NCI-H2227 (cell line): ENCODE measurements at regions not wholly inside any gene's neighbourhood (a gene's known extent, or its start where the extent isn't known, plus 50 kb on each side); places are given as distances from the start of the nearest gene placed in this dataset.
"Not testable (repeated sequence)": the region's sequence is repeated elsewhere in the genome, so short reads cannot be mapped to it uniquely, and the experiment has no call there.

Experiments
- DNase-seq: peaks from one replicate; lab custom pipeline; 2025; ENCODE audit not compliant: unreplicated experiment; lab: John Stamatoyannopoulos, UW

DNA sequence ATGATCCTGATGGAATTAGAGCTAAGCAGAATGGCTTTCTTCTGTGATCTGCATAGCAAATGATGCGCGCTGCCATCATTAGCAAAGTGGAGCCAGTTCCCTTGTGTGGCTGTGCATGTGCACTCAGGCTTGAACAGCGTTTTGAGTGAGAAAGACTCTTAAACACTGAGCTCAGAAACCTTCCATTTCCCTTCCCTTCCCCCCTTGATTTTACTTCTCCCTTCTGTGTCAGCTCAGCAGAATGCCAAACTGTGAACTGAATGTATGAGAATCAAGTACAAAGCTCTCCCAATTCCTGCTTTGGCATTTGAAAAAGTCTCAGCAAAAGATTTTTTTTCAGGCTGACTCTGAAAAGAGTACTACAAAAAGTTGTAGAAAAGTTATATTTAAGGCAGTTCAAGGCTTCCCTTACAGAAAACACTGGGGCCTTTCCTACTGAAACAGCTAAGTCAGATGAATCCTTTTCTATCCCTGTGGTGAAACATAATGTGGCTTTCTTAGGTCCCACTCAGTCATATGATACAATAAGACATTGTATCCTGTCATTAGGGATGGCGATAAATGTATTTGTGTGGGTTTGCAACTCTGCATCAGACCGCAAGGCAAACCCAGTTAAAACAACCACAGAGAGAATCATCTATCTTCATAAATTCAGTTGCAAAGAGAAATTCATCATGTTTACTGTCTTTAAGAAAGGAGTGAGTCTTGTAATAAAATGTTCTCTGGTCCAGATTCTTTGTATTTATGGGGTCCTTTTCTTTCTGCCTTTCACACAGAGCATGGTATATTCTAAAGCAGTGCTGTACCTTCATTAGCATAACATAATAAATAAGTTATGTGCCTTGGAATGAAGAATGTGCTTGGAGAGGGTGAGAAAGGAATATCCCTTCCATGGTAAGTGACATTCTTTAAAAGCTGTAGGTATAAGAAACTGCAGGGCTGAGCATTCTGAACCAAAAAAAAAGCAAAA is 222.6 kb downstream of the CAAP1 start:
- no peak for DNase-seq

DNA sequence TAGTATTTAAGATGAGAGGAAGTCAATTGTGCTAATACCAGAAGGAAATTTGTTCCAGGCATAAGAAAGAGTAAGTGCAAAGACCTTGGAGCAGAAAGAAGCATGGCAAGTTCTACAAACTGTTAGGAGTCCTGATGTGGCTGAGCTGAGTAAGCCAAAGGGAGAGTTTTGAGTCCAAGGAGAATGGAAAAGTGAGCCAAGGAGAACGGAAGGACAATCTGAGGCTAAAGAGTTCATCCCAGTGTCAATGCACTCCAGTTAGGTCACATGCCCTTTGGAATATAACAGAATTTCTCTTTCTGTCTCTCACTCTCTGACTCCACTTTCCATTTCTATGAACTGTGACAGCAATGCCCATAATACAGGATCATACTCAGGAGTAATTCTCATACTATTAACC is 224.7 kb downstream of the CAAP1 start:
- no peak for DNase-seq

DNA sequence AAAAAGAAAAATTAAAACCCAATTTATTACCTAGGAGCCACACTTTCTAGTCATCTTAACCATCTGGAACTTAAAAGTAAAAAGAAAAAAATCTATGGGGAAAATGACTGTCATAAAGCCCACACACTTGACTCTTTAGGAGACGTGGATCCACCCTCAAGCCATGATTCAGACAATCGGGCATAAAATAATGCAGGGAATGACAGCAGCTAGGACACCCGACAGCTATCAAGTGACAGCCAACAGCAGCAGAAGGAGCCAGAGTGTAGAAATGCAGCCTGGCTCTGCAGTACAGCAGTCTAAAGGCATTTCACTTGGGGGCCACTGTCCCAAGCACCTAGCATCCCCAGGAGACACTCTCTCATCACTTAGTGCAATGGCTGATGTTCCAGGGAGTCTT is 226.9 kb downstream of the CAAP1 start:
- DNase-seq, result no peak

DNA sequence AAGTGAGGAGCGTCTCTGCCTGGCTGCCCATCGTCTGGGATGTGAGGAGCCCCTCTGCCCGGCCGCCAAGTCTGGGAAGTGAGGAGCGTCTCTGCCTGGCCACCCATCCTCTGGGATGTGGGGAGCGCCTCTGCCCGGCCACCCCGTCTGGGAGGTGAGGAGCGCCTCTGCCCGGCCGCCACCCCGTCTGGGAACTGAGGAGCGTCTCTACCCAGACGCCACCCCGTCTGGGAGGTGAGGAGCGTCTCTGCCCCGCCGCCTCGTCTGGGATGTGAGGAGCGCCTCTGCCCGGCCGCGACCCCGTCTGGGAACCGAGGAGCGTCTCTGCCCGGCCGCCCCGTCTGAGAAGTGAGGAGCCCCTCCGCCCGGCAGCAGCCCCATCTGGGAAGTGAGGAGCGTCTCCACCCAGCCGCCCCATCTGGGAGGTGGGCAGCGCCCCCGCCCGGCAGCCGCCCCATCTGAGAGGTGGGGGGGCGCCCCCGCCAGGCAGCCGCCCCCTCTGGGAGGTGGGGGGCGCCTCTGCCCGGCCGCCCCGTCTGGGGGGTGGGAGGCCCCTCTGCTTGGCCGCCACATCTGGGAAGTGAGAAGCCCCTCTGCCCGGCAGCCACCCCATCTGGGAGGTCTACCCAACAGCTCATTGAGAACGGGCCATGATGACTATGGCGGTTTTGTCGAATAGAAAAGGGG is 228.4 kb downstream of the CAAP1 start:
- DNase-seq, result not testable (repeated sequence)

DNA sequence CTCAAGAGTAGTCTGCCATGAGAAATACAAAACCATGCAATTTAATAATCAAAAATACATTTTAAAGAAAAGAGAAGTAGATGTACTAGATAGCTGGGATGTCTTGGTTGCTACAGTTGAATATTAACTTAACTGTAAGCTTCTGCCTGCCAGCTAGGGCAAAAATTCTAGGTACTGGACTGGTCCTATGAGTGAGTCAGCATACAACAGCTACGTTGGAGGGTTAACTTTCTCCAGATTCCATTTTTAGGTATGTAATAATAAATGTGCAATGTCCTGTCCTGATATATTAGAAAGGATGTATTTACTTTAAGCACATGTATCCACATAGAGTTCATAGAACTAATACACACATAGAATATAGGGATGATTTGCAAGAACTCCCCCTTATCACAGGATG is 230.1 kb downstream of the CAAP1 start:
- DNase-seq, result no peak

DNA sequence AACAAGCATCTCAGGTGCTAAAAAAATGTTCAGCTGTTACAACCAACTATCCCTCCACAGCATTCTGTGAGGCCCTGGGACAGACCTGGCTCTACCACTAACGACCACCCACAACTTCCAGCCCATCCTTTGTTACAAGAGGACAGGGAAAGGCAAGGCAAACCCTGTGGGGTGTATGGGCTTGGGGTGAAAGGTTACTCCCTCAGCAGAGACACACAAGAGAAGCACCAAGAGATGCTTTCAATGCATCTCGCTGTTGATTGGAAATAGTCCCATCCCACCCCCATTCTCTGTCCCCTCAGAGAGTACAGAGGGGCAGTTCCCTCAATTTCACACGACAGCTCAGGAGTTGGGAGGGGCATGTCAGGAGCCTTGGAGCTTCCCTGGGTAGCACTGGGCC is 234.1 kb downstream of the CAAP1 start:
- no peak for DNase-seq

DNA sequence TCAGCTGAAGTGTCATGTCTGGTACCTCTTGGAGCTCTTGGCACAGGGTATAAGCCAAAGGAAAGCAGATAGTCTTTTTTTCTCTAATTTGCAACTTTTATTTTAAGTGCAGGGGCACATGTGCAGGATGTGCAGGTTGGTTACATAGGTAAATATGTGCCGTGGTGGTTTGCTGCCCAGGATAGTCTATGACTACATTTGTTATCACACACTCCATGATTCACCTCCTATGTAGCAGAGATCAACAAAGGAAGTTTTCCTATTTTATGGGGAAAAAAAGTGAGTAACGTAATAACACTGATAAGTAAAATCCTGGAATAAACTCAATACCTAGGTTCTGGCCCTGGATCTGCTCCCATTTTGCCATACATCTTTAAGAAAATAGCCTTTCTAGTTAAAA is 234.6 kb downstream of the CAAP1 start:
- no peak for DNase-seq

DNA sequence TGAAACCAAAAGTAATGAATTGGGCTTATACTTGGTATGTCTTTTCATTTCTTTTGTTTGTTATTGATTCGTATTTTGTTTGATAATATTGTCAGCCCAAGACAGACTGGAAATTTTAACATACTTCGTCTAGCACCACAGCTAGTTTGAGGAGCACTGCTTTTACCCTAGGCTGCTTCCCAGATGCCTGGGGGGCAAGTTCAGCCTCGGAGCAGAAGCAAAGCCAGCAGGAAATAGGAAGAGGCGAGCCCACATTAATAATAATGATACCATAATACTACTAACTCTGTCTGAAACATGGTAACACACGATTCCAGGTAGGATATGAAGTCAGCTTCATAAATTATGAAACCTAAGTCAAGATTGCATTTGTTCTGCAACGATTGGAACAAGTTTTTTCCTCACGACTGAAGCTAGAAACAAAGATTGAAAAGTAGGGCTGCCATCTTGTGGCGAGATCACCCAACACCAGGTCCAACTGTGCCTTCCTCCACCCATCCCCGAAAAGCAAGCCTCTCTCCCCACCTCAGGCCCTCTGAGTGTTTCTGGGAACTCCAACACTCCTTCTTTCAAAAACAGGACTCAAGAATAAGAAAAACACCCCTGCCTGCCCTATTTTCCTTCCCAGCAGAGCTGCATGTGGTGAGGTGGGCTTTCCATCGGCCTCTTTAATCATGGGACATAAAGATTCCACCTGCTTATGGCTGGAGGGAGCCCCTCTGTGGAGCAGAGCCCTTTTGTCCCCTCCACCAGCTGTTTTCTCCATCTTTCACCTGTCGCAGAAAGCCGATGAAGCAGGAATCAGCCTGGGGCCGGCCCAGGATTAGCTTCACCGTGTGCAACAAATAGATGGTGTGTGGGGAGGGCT is 236.4 kb downstream of the CAAP1 start:
- no peak for DNase-seq

DNA sequence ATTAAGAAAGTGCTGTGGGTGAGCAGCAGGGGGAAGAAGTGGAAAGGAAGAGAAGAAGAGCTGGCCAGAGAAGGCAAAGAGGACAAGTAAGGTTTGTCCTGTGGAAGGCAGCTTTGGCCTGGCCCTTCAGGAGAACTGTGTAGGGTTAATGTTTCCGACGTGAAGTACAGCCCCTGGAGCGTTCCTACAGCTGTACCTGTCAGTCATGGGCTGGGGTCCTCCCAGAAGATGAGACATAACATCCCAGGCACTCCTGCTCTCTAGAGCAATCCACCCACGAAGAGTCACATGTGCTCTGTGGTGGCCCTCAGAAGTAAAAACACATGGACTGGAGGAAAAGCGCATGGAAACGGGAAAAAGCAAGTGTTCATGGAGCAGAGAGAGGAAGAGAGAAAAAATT is 237.4 kb downstream of the CAAP1 start:
- DNase-seq, result no peak

DNA sequence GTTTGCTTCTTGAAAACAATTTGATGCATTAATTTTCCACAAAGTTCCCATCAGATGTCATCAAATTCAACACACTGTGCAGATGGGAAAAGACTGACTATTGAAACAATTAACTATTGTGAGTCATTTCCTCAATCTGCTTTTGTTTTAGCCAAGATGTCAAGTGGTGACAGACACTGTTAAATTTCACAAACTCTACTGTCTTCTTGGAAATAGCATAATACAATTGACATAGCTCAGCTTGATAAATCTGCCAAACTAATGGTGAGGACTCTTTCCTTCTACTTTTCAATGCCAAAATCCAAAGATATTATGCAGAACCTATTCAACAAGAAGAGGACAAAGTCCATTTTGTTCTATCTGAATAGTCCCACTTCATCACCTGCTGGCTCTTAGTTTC is 242.3 kb downstream of the CAAP1 start:
- DNase-seq, result no peak

DNA sequence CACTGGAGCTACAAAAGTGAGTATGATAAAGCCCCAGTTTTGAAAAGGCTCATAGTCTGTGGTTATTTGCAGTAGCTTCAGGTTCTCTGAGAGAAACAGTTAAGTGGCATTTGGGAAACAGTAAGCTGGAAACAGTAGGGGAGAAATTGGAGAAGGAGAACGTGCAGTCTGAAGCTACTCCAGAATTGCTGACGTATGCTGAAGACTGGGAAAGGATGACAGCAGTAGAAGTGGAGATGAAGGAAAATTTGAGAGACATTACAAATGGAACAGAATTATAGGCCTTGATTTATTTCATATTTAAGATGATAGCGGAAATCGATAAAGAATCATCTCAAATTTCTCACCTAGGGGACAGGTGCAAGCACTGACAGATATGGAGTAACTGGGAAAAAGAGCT is 248.8 kb downstream of the CAAP1 start:
- DNase-seq, result no peak

DNA sequence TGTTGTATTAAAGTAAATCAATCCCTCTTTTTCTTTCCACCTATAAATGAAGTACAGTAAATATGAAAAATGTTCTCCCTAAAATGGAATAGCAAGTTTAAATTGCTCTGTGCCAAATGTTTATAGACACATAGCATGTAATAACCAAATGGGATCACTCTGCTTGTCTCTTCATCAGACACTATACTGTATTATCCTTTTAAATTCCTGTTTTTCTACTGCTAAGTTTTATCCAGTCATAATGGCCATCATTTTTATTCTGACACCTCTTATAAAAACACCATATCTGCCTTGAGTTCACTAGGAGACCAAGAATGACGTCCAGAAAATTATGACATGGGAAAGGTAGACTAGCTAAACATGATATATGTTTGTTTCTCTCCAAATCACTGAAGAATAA is 252.8 kb downstream of the CAAP1 start:
- DNase-seq, result no peak

DNA sequence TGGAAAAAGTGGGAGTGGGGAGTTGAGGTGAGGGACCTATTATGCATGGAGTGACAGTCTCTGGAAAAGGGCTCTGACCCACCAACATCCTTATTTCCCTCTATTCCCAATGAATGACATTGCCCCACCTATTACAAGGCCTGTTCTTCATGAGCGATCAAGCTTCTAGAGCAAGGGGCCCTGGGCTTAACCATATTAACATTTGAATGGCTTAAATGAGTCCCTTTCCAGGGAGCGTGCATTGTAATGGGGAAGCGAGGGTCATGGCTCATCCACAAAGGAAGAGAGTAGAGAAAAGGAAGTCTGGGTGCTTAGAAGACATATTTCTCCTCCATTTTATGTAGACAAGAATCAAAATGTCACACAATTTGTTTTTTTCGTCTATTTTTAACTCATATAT is 255.5 kb downstream of the CAAP1 start:
- no peak for DNase-seq

DNA sequence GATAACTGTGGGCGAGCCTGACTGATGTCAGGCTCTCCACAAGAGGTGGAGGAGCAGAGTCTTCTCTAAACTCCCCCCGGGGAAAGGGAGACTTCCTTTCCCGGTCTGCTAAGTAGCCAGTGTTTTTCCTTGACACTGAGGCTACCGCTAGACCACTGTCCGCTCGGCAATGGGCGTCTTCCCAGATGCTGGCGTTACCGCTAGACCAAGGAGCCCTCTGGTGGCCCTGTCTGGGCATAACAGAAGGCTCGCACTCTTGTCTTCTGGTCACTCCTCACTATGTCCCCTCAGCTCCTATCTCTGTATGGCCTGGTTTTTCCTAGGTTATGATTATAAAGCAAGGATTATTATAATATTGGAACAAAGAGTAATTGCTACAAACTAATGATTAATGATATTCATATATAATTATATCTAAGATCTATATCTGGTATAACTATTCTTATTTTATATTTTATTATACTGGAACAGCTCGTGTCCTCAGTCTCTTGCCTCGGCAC is 278.7 kb downstream of the CAAP1 start:
- DNase-seq, result not testable (repeated sequence)

DNA sequence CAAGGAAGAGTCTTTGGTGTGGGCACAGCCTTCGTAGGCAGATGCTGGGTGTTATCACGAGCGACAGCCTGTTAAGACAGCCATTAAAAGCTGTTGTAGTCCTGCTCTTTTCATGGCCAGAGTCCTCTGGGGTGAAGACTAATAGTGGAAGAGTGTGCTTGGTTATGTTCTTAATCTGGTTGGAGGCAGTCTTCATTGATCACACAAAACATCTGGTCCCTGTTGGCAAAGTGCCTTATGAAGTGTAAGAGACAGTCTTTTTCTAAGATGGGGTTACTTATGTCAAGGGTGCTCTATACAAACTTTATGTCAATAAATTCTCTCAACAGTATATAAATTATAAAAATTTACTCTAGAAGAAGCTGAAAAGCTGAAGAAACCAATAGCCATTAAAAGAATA is 280.4 kb downstream of the CAAP1 start:
- DNase-seq, result no peak

DNA sequence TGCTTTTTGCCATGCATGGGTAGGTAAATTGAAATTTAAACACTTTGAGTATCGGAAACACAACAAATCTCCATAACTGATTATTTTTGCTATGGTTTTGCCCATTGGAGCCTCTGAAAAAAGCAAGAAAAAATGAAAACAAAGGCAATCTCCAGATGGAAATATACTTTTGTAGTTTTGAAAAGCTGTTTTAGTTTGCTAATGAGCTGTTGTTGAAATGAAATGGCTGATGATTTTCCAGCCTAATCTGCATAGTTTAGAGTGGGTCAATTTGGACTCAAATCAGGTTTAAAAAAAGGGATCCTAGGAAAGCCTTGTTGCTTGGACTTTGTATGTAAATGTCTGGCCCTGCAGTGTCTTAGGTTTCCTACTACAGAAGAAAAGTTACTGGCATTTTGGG is 285.8 kb downstream of the CAAP1 start:
- DNase-seq, result no peak

DNA sequence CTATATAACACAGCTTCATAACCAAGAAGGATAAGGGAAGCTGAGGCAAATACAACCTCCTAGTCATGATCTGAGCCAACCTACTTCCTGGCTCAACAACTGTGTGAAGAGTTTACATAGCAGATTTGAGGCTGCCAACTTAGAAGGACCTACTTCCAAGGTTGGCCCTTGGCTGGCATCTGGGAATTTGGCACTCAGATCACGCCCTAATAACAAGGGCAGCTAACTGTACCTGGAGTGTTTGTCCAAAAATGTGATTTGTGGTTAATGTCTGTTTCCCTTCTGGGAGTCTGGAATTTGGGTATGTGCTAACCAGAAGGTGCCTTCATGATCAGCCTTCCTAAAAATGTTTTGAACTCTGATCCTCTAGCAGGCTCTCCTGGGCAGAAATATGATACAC is 287.2 kb downstream of the CAAP1 start:
- no peak for DNase-seq

DNA sequence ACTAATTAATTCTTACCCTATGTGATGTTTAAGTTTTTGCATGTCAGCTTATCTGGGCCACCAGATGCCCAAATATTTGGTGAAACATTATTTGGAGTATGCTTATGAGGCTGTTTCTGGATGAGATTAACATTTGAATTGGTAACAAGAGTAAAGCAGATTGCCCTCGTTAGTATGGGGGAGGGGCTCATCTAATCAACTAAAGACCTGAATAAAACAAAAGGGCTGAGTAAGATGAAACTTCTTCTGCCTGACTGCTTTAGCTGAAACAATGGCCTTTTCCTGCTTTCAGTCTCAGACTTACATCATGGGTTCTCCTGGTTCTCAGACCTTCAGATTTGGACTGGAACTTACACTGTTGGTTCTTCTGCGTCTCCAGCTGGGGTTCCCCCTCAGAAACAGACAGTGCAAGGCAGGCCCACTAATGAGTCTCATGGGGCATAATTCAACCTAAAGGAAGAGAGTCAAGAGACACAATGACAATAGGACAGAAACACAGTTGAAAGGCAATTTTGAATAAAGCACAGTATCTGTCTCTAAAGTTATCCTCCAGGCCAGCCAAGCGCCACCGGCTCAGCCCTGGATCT is 288.4 kb downstream of the CAAP1 start:
- no peak for DNase-seq

DNA sequence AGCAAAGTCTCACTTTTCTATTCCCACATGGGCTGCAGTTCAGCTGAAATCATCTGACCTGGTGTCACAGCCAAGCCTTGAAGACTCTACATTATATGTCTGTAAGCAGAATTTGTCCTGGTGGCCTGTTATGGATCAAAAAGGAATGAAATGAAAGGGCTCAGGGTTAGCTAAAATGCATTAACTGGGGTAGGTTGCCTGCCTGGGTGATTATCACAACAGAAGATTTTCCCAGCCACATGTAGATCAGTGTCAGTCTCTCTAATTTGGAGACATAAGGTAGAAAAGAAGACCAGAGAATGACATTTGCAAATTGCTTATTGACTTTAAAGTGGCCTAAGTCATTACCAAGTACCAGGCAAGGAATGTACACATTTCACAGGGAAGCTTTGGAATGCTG is 289.0 kb downstream of the CAAP1 start:
- DNase-seq, result no peak

DNA sequence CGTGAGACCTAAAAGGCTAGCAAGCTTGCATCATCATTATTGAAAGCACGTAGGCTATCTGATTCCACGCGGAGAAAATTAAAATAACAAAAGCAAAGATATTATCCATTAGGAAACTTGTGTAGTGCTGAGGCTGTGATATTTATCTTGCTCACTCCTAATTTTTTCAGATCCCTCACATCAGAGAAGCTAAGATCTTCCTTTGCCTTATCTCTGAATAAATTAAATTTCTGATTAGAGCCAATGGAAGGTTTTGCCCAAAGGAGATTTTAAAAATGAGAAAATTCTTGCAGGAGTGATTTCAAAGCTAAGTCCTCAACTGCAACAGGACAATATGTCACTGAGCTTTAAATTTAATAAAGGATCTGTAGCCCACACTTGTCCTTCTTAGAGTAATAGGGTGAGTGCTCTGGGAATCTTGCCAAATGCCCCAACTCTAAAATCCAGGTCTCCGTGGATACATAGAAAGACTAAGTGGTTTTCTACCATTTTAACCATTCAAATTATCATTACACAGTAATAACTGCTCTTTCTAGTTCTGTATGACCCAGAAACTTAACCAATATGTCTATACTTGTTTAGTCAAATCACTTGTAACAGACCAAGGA is 295.0 kb downstream of the CAAP1 start:
- DNase-seq, result no peak

DNA sequence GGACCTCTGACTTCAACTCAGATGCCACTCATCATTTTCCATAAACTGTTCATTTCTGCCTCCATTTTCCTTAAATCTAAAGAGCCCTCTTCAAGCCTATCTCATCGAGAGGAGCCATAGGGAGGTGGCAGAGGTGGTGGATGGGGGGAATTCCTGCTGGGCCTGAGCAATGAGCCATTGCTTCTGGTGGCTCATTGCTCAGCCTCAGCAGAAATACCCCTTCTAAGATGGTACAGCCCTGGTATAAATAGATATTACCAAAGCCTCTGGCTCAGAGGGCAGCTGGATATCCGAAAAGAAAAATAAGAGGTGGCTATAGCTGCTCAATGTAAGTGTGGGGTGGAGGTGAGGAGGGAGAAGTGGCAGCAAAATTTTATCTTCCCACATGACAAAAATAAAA is 313.5 kb downstream of the CAAP1 start:
- no peak for DNase-seq
